ENCODE measurements at regions not wholly inside any gene's neighbourhood (a gene's known extent, or its start where the extent isn't known, plus 50 kb on each side); places are given as distances from the start of the nearest gene placed in this dataset.

- POLR2A ChIA-PET = no interaction called here
- no peak for TF ChIP-seq CTCF (IDR thresholded peaks at IDR 0.05; ENCODE audit: control extremely low read depth, extremely low read depth, low read depth, missing control alignments)
- CTCF ChIA-PET = interaction anchor here (0.9 to 1.7 kb wide), 5 partner anchors 9 to 58 kb away, joined by 3 to 9 read pairs (median 4); no protein-coding TSS in a partner anchor
- no peak for DNase-seq (ENCODE audit: extremely low spot score)
Observed at GRCh38 chr5:17156463-17156862, 61.0 kb upstream of the BASP1 start.

DNA sequence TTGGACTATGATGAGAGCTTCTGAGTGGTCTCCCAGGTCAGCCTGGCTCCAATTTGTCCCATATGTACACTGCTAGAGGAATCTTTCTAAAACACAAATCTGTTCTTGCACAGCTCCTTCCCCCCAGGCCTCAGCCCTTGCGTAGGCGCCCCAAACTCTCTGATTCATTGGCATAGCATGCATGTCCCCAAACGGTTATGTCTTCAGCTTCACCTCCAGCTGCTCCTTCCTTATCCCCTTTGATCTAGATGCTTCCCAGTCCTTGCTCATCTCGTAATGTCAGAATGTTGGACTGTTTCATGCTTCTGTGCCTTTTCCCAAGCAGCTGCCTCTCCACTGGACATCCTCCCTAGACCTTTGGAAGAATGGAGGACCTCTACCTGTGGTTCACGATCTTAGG is 60.1 kb upstream of the BASP1 start:
- ChIA-PET CTCF (interaction anchor here (0.9 to 1.7 kb wide), 5 partner anchors 10 to 58 kb away, joined by 3 to 9 read pairs (median 4); no protein-coding TSS in a partner anchor), POLR2A (no interaction called here)
- TF ChIP-seq CTCF (IDR thresholded peaks at IDR 0.05; ENCODE audit: control extremely low read depth, extremely low read depth, low read depth, missing control alignments) = no peak
- DNase-seq (ENCODE audit: extremely low spot score) = no peak

DNA sequence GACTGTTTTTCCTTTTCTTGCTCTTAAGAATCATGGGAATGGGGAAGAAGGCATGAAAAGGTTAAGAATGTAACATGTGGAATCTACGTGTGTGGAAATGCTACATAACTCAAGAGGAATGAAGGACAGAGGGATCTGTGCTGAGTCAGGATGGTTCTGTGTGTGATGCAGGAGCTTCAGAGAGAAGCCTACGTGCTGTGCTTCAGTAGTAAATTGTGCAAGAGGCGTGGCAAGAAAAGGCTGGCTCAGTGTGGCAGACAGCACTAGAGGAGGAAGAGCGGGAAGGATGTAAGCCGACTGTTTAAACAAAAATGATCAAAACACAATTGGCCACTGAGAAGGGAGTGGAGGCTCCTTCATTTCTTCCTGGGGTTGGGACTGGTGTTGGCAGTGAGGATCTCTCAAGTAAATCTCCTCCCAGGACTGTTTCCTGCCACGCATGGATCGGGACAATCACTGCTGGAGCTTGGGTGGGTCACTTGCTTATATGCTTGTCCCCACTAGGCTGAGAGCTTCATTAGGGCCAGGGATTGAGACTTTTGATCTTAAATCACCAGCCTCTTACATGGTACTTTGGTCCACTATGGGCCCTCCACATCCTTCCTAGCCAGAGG is 59.4 kb upstream of the BASP1 start:
- ChIA-PET POLR2A (no interaction called here), CTCF (interaction anchor here (1.1 to 1.7 kb wide), 4 partner anchors 10 to 32 kb away, joined by 3 to 9 read pairs (median 4); no protein-coding TSS in a partner anchor)
- TF ChIP-seq CTCF (IDR thresholded peaks at IDR 0.05; ENCODE audit: control extremely low read depth, extremely low read depth, low read depth, missing control alignments) = no peak
- no peak for DNase-seq (ENCODE audit: extremely low spot score)

- DNase-seq (ENCODE audit: extremely low spot score) = no peak
- no peak for TF ChIP-seq CTCF (IDR thresholded peaks at IDR 0.05; ENCODE audit: control extremely low read depth, extremely low read depth, low read depth, missing control alignments)
- ChIA-PET CTCF (interaction anchor here (1.8 to 2.3 kb wide), 2 partner anchors 10 to 30 kb away, joined by 5 to 8 read pairs; no protein-coding TSS in a partner anchor), POLR2A (no interaction called here)
Observed at GRCh38 chr5:17160756-17161040, 56.7 kb upstream of the BASP1 start.

DNA sequence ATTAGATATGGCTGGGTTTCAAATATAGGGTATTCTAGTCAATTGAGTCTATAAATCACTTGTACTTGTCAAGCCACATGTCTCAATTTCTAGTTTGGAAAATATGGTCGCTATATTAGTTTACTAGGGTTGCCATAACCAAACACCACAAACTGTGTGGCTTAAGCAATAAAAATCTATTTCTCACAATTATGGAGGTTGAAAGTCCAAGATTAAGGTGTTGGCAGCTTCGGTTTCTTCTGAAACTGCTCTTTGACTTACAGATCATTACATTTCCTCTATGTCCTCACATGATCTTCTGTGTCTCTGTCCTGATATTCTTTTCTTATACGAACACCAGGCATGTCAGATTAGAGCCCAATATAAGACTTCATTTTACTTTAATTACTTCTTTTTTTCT is 55.8 kb upstream of the BASP1 start:
- ChIA-PET CTCF (interaction anchor here (1.8 kb wide), 1 partner anchor 29 kb away, joined by 5 read pairs; no protein-coding TSS in a partner anchor), POLR2A (no interaction called here)
- no peak for TF ChIP-seq CTCF (IDR thresholded peaks at IDR 0.05; ENCODE audit: control extremely low read depth, extremely low read depth, low read depth, missing control alignments)
- no peak for DNase-seq (ENCODE audit: extremely low spot score)

DNA sequence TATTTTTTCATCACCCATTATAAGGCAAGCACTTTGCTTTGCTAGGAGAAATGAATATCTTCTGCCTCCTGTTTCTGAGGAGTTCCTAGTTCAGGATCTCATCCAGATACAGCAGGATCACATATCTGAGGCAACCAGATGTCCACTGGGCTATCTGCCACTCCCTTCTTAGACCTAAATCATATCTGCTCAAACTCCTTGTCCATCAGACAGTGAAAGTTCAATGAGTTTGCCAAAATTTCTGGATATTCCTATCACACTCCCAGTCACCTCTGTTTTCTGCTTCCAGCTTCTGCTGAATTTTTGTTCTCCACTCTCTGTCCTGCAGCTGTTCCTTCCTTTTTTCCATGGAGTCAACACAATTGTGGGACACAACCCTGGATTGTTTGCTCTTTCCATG is 54.2 kb upstream of the BASP1 start:
- TF ChIP-seq CTCF (IDR thresholded peaks at IDR 0.05; ENCODE audit: control extremely low read depth, extremely low read depth, low read depth, missing control alignments) = no peak
- CTCF ChIA-PET = no interaction called here
- POLR2A ChIA-PET = no interaction called here
- DNase-seq (ENCODE audit: extremely low spot score) = no peak

Measured in GM10248 (cell line).